ENCODE measurements at regions not wholly inside any gene's neighbourhood (a gene's known extent, or its start where the extent isn't known, plus 50 kb on each side); places are given as distances from the start of the nearest gene placed in this dataset.
"Not testable (repeated sequence)": the region's sequence is repeated elsewhere in the genome, so short reads cannot be mapped to it uniquely, and the experiment has no call there.

DNA sequence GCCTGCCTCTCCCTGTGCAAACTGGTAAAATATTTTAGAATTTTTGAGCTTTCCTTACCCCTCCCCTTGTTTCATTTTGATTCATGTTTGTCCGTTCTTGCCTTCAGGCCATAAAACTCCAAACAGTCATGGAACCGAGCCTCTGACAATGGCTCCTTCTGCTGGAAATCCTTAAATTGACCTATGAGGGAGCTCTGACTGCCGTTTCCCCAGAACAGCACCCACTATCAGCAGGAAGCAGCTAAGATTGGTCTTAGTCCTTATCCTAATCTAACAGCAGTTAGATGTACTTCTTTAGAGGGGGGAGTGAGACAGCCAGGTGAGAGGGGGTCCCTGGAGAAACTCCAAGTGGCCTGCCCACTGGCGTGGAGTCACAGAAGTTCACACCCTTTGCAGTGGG is 106.7 kb downstream of the FAM174A start:
- no peak for DNase-seq
- no peak for TF ChIP-seq GATA1 (IDR thresholded peaks at IDR 0.05; ENCODE audit: low read depth, low read length)
- TF ChIP-seq POLR2A (IDR thresholded peaks at IDR 0.05; ENCODE audit: low read length), result no peak

DNA sequence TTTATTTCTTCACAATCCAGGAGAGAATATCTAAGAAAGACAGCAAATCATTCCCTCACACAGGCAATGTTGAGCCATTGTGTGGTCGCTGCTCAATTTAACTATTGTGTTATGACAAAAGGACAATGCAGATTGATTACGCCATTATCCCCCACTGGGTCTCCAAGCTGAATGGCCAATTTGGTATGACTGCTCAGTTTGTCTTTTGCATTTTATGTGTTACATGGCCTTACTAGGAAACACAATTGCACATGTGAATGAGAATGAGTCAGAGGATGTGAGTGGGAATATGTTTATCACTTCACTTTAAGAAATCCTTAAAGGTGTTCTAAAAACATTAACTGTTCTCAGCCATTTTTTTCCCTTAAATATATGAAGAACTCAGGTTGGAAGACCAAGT is 108.3 kb downstream of the FAM174A start:
- DNase-seq, result no peak
- no peak for TF ChIP-seq GATA1 (IDR thresholded peaks at IDR 0.05; ENCODE audit: low read depth, low read length)
- no peak for TF ChIP-seq POLR2A (IDR thresholded peaks at IDR 0.05; ENCODE audit: low read length)

GRCh38 chr5:100644185-100644584 is 109.0 kb downstream of the FAM174A start:
- DNase-seq, result no peak
- no peak for TF ChIP-seq GATA1 (IDR thresholded peaks at IDR 0.05; ENCODE audit: low read depth, low read length)
- TF ChIP-seq POLR2A (IDR thresholded peaks at IDR 0.05; ENCODE audit: low read length), result no peak

- DNase-seq, result no peak
- no peak for TF ChIP-seq POLR2A (IDR thresholded peaks at IDR 0.05; ENCODE audit: low read length)
Measured at GRCh38 chr5:100644776-100645175, 109.6 kb downstream of the FAM174A start.

- no peak for DNase-seq
- TF ChIP-seq GATA1 (IDR thresholded peaks at IDR 0.05; ENCODE audit: low read depth, low read length), result no peak
- no peak for TF ChIP-seq POLR2A (IDR thresholded peaks at IDR 0.05; ENCODE audit: low read length)
Measured at GRCh38 chr5:100646011-100646410, 110.8 kb downstream of the FAM174A start.

DNA sequence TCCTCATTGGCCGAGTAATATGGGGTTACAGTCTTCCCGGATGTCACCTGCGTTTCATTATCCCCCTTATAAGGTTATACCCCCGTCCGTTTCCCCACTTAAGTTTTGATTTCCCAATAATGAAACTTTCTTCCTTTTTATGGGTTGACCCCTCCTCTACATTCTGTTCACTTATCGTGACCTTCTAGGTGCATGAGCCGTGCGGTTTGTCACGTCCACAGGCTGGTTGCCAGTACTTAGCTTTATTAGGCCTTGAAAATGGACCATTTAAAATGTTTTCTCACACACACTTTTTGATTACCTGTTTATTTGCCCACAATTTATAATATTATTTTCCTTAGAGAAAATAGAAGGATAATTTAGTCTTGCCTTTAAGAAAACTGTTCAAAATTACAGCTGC is 111.5 kb downstream of the FAM174A start:
- TF ChIP-seq GATA1 (IDR thresholded peaks at IDR 0.05; ENCODE audit: low read depth, low read length) (no peak), POLR2A (IDR thresholded peaks at IDR 0.05; ENCODE audit: low read length) (no peak)

GRCh38 chr5:100647461-100648230 is 112.5 kb downstream of the FAM174A start:
- TF ChIP-seq POLR2A (IDR thresholded peaks at IDR 0.05; ENCODE audit: low read length) (no peak), GATA1 (IDR thresholded peaks at IDR 0.05; ENCODE audit: low read depth, low read length) (no peak)
- peak; percentile 36 to 51 for DNase-seq

More for the DNA sequence above, 111.5 kb downstream of the FAM174A start:
- DNase-seq, result no peak

- DNase-seq, result peak in 1 of 2 experiments; percentile 47
- TF ChIP-seq GATA1 (IDR thresholded peaks at IDR 0.05; ENCODE audit: low read depth, low read length) (no peak), POLR2A (IDR thresholded peaks at IDR 0.05; ENCODE audit: low read length) (no peak)
Measured at GRCh38 chr5:100654895-100655294, 119.7 kb downstream of the FAM174A start.

DNA sequence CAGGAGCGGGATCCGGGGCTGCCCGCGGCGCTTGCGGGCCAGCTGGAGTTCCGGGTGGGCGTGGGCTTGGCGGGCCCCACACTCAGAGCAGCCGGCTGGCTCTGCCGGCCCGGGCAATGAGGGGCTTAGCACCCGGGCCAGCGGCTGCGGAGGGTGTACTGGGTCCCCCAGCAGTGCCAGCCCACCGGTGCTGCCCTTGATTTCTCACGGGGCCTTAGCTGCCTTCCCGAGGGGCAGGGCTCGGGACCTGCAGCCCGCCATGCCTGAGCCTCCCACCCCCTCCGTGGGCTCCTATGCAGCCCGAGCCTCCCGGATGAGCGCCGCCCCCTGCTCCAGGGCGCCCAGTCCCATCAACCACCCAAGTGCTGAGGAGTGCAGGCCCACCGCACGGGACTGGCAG is 121.6 kb downstream of the FAM174A start:
- DNase-seq, result not testable (repeated sequence)

GRCh38 chr5:100659080-100659795 is 124.1 kb downstream of the FAM174A start:
- TF ChIP-seq GATA1 (IDR thresholded peaks at IDR 0.05; ENCODE audit: low read depth, low read length) (no peak), POLR2A (IDR thresholded peaks at IDR 0.05; ENCODE audit: low read length) (no peak)
- no peak for DNase-seq

- no peak for DNase-seq
- TF ChIP-seq GATA1 (IDR thresholded peaks at IDR 0.05; ENCODE audit: low read depth, low read length) (no peak), POLR2A (IDR thresholded peaks at IDR 0.05; ENCODE audit: low read length) (no peak)
Measured at GRCh38 chr5:100664140-100664539, 129.0 kb downstream of the FAM174A start.

GRCh38 chr5:100667161-100667630 is 132.0 kb downstream of the FAM174A start:
- TF ChIP-seq GATA1 (IDR thresholded peaks at IDR 0.05; ENCODE audit: low read depth, low read length) (no peak), POLR2A (IDR thresholded peaks at IDR 0.05; ENCODE audit: low read length) (no peak)
- DNase-seq, result no peak

DNA sequence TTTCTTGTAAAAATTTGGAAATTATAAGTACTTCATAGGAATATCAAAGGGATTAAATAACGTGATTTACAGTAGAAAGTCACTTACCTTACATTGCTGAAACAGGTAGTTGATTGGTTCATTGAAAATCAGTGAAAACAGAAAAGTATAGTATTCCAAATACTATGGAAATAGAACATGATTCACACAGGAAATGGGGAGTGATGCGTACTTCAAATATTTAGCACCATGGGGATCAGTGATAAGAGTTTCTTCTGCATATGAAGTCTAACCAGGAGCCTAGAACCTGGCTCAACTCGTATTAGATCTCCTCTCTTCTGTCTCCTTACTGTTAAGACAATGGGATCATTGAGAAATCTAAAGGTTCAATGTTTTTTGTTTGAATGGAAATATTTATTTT is 133.3 kb downstream of the FAM174A start:
- TF ChIP-seq POLR2A (IDR thresholded peaks at IDR 0.05; ENCODE audit: low read length) (no peak), GATA1 (IDR thresholded peaks at IDR 0.05; ENCODE audit: low read depth, low read length) (no peak)
- DNase-seq, result no peak

GRCh38 chr5:100676817-100677631 is 141.8 kb downstream of the FAM174A start:
- DNase-seq, result no peak
- TF ChIP-seq POLR2A (IDR thresholded peaks at IDR 0.05; ENCODE audit: low read length) (no peak), GATA1 (IDR thresholded peaks at IDR 0.05; ENCODE audit: low read depth, low read length) (no peak)

Data from erythroblast (primary cell).